BLaER1 treated with 17β-estradiol and CSF1 and Interleukin-3, amounts not matched to agents 10 nM and 100 nM (cell line): ENCODE measurements at regions not wholly inside any gene's neighbourhood (a gene's known extent, or its start where the extent isn't known, plus 50 kb on each side); places are given as distances from the start of the nearest gene placed in this dataset.

Experiments
- H3K27ac ChIP-seq, 11 experiments: shearing (Covaris generic); formaldehyde crosslinking; 2 replicates each; pipeline ENCODE4 v1.8.1; 2022
- H3K27me3 ChIP-seq, 11 experiments: shearing (Covaris generic); formaldehyde crosslinking; 2 replicates each; pipeline ENCODE4 v1.8.1; 2022
- H3K36me3 ChIP-seq, 11 experiments: shearing (Covaris generic); formaldehyde crosslinking; 2 replicates each; pipeline ENCODE4 v1.8.1; 2022
- H3K4me1 ChIP-seq, 10 experiments: shearing (Covaris generic); formaldehyde crosslinking; 2 replicates each; pipeline ENCODE4 v1.8.1; 2022
- H3K4me2 ChIP-seq, 11 experiments: shearing (Covaris generic); formaldehyde crosslinking; 2 replicates each; pipeline ENCODE4 v1.8.1; 2022
- H3K4me3 ChIP-seq, 10 experiments: shearing (Covaris generic); formaldehyde crosslinking; 2 replicates each; pipeline ENCODE4 v1.8.1; 2022
- H3K9ac ChIP-seq, 11 experiments: shearing (Covaris generic); formaldehyde crosslinking; 2 replicates each; pipeline ENCODE4 v1.8.1; 2022
- H3K9me3 ChIP-seq, 11 experiments: shearing (Covaris generic); formaldehyde crosslinking; replicated peaks in 1 of 11; 2 replicates each; pipeline ENCODE4 v1.8.1; 2022
- H4K20me1 ChIP-seq, 11 experiments: shearing (Covaris generic); formaldehyde crosslinking; 2 replicates each; pipeline ENCODE4 v1.8.1; 2022
- Cebpa-rat ChIP-seq, 11 experiments: shearing (Covaris generic); IDR thresholded peaks; 2 replicates each; pipeline ENCODE4 v1.8.1; 2022

DNA sequence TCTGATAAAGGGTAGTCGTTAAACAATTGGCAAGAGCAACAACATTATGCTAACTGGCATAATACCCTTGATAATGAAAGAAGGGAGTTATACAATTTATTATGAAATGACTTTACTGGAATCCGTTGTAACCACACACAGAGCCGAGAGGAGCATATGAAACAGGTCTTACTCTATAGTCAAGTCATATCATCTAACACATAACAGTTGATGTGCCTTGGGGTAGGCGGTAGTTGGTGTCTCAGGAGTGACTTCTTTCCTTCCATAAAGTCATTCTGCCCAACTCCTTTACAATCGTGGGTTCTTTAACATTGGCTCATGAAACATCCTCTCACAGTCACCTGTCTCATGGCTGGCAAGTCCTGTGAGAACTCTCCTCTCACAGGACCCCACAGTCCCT lies 225.2 kb downstream of the LTN1 start:
- Histone ChIP-seq H3K4me3 (no peak overlapping the region), H3K27me3 (no peaks in the 10 kb centered on the region), H3K9ac (no peak overlapping the region), H4K20me1 (no peaks in the 10 kb centered on the region), H3K4me1 (peaks cover 0 to 7% (median 4%) of the 10 kb centered on the region in 10 experiments; a peak in 7 of 20 replicates), H3K9me3 (peaks cover 14 to 27% (median 22%) of the 10 kb centered on the region in 11 experiments; a peak in 20 of 22 replicates), H3K27ac (no peak overlapping the region), H3K36me3 (no peaks in the 10 kb centered on the region), H3K4me2 (no peak overlapping the region)
- no peak for TF ChIP-seq Cebpa-rat (IDR thresholded peaks at IDR 0.05)

DNA sequence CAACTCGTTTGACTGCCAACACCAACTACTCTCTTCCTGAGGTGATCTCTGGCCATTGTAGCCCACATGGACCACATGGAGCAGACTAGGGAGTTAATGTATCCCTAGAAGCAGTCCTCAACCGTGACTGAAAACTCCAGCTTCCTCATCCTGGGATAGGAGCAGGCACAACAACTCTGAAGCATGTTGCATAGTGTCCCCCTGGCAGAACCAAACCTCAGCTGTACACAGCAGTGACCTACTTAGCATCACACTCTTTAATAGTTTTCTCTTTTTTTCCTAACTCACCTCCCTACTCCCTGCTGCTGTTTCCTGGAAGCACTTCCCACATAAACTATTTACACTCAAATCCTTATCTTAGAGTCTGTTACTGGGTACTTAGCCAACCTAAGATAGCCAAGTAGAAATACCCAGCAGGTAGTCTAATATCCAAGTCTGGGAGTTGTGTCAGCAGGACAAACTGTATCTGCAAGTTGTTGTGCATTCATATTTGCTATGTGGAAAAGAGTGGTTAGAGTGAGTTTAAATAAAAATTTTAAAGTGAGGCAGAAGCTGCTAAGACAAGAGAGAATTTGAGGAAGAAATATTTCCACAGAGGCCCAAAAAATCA lies 228.8 kb downstream of the LTN1 start:
- H3K27ac ChIP-seq: no peak overlapping the region
- no peak for TF ChIP-seq Cebpa-rat (IDR thresholded peaks at IDR 0.05)
- H3K9me3 ChIP-seq: peaks cover 28 to 43% (median 34%) of the 10 kb centered on the region in 11 experiments
- no peak overlapping the region for H3K4me3 ChIP-seq
- H3K27me3 ChIP-seq: no peaks in the 10 kb centered on the region
- no peak overlapping the region for H3K4me2 ChIP-seq
- H3K9ac ChIP-seq: no peak overlapping the region
- no peaks in the 10 kb centered on the region for H3K36me3 ChIP-seq
- H4K20me1 ChIP-seq: no peaks in the 10 kb centered on the region
- peaks cover 0 to 8% (median 5%) of the 10 kb centered on the region in 10 experiments; a peak in 7 of 20 replicates for H3K4me1 ChIP-seq

DNA sequence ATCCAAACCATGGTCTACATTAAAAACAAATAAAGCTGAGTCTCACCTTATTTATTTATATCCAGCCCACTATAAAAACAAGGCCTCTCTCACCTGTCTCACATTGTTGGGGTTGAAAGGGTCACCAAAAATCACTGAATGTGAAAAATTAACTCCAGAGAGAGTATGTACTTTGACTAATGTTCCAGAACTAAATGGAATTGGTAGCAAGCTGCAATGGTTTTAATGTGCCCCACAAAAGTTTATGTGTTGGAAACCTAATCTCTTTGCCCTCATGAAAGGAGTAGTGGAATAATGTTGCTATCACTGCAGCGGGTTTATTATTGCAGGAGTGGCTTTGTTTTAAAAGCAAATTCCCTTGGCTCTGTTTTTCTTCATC lies 230.3 kb downstream of the LTN1 start:
- Histone ChIP-seq H3K9ac (no peak overlapping the region), H3K4me3 (no peak overlapping the region), H3K27me3 (no peaks in the 10 kb centered on the region), H3K9me3 (peaks cover 26 to 43% (median 34%) of the 10 kb centered on the region in 11 experiments), H3K4me2 (peak overlapping the region in 3 of 11 experiments; percentile 2 to 30 (median 19); a peak in 2 of 22 replicates), H4K20me1 (no peaks in the 10 kb centered on the region), H3K4me1 (peaks cover 0 to 8% (median 5%) of the 10 kb centered on the region in 10 experiments; a peak in 7 of 20 replicates), H3K36me3 (no peaks in the 10 kb centered on the region), H3K27ac (no peak overlapping the region)
- no peak for TF ChIP-seq Cebpa-rat (IDR thresholded peaks at IDR 0.05)

DNA sequence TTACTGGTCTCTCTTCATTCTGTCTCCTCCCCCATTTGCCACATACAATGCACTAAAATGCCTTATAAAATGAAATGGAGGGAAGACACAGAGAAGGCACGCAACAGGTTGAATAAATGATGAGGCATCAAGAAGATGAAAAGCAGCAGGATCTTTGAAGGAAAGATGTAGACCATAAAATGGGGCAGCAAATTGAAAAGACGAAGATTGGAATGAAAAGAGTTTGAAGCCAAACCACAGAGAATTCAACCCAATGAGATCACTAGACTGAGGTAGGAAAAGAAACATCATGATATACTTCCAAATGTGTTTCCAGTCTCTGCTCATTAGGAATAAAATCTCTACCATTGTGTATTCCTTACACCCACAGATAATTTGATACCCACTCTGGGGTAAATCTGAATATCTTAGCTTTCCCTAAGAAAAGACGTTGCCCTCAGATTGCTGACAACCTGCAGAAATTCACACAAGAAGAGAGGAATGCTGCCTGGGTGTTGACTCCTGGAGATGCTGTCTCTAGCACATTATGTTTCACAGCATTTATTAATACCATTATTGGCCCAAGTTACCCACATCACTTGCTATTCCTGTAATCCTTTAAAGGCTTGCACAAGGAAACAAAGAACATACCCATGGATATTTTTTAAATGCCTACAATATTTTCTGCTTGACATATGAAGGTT lies 230.9 kb downstream of the LTN1 start:
- Histone ChIP-seq H3K4me1 (peaks cover 0 to 8% (median 5%) of the 10 kb centered on the region in 10 experiments; a peak in 7 of 20 replicates), H3K36me3 (no peaks in the 10 kb centered on the region), H3K9ac (no peak overlapping the region), H3K4me3 (no peak overlapping the region), H3K27me3 (no peaks in the 10 kb centered on the region), H3K27ac (no peak overlapping the region), H3K4me2 (no peak overlapping the region), H3K9me3 (peaks cover 22 to 38% (median 31%) of the 10 kb centered on the region in 11 experiments), H4K20me1 (no peaks in the 10 kb centered on the region)
- TF ChIP-seq Cebpa-rat (IDR thresholded peaks at IDR 0.05): no peak

DNA sequence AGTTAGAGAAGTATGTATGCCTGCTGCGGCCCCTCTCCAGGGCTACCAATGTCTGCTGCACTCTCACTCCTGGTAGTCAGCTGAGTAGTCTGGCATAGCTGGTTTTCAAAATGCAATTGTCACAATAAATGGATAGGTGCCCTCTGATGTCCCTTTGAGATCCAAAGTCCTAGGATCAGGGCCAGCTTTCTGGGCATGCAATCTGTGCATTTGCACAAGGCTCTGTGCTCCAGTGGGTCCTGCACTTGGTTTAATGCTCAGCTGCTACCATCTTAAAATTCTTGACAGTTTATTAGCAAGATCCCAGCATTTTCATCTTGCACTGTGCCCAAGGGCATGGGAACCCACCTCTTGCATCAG lies 233.8 kb downstream of the LTN1 start:
- no peak overlapping the region for H3K4me3 ChIP-seq
- H3K4me1 ChIP-seq: peaks cover 0 to 8% (median 5%) of the 10 kb centered on the region in 10 experiments; a peak in 7 of 20 replicates
- H3K4me2 ChIP-seq: no peak overlapping the region
- no peak overlapping the region for H3K27ac ChIP-seq
- H3K27me3 ChIP-seq: no peaks in the 10 kb centered on the region
- H3K9ac ChIP-seq: no peak overlapping the region
- no peak for TF ChIP-seq Cebpa-rat (IDR thresholded peaks at IDR 0.05)
- no peaks in the 10 kb centered on the region for H4K20me1 ChIP-seq
- peaks cover 9 to 18% (median 15%) of the 10 kb centered on the region in 11 experiments; a peak in 21 of 22 replicates for H3K9me3 ChIP-seq
- no peaks in the 10 kb centered on the region for H3K36me3 ChIP-seq

DNA sequence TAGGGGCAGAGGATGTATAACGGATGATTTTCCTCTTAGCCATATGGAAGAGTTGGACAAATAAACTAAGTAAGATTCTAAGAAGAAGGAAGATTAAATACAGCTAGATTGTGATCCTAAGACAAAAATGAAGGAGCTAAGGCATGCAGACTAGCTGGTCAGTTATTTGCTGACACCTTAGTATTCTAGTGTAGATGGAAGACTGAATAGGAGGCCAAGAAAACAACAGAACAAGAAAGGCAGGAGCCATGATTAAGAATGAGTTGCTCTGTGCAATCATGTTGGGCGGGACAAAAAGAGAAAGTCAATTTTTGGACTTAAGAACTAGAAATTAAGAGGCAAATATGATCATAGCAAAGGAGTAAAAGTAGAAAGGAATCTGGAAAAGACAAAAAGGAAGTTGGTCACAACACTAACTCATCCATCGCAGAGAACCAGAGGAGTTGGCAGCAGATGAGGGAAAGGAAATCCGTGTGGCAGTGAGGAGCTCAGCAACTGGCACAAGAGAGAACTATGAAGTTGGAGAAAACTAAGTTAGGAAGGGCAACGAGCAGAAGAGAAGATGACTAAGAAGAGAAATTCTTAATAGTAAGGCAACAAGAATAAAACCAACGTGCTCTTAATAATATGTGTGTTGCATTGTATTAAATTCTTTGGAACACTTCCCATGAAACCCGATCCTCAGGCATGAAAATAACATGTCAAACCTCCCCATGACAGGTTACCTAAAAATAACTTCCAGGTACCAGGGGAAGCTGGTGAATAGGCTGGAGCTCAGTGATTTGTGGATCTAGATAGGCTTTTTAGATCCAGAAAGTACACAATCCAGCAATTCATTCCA lies 234.4 kb downstream of the LTN1 start:
- Histone ChIP-seq H3K4me3 (no peak overlapping the region), H3K27ac (no peak overlapping the region), H3K4me2 (no peak overlapping the region), H3K27me3 (no peaks in the 10 kb centered on the region), H3K9me3 (peaks cover 9 to 18% (median 15%) of the 10 kb centered on the region in 11 experiments; a peak in 21 of 22 replicates), H4K20me1 (no peaks in the 10 kb centered on the region), H3K4me1 (peaks cover 0 to 8% (median 5%) of the 10 kb centered on the region in 10 experiments; a peak in 7 of 20 replicates), H3K9ac (no peak overlapping the region), H3K36me3 (no peaks in the 10 kb centered on the region)
- TF ChIP-seq Cebpa-rat (IDR thresholded peaks at IDR 0.05): no peak

DNA sequence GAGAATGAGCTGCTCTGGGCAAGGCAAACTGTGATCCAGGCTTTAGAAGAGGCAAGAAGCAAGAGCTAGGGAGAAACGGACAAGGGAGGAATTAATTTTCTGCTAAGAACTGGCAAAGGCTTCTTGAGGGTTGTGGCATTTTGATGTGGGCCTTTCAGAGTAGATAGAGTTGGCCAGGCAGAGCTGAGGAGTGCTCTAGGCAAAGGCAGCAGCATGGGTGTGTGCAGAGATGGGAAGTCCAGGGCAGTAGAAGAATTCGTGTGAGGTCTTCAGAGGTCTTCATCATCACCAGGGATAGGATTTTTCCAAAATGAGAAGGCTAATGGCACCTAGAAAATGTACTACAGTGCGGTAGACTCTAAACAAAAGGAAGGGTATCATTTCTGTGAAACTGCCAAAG lies 237.8 kb downstream of the LTN1 start:
- Histone ChIP-seq H3K27me3 (no peaks in the 10 kb centered on the region), H3K36me3 (no peaks in the 10 kb centered on the region), H4K20me1 (no peaks in the 10 kb centered on the region), H3K27ac (no peak overlapping the region), H3K4me1 (no peaks in the 10 kb centered on the region), H3K9ac (no peak overlapping the region), H3K4me2 (no peak overlapping the region), H3K4me3 (no peak overlapping the region), H3K9me3 (peaks cover 6 to 12% (median 10%) of the 10 kb centered on the region in 11 experiments; a peak in 21 of 22 replicates)
- no peak for TF ChIP-seq Cebpa-rat (IDR thresholded peaks at IDR 0.05)

DNA sequence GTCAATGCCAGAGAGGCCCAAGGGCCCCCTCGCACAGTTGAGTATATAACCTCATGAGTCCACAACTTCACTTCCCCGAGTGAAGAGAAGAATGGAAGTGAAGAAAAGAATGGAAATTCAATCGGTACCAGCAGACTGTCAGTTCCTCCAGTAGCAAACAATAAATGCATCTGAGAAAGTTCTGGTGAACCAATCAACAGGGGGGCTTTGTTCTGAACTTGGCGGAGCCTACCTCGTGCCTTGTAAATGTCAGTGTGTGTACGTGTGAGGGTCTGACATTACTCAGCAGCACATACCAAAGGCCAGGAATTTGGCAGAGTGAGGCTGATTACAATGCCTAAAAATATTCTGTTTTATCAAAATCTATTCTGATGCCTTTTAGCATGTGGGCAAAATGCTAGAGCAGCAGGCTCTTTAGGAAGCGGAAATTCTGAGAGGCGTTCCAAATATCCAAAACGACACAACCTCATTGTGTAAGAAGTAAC lies 238.5 kb downstream of the LTN1 start:
- H4K20me1 ChIP-seq: no peaks in the 10 kb centered on the region
- H3K4me1 ChIP-seq: no peaks in the 10 kb centered on the region
- H3K36me3 ChIP-seq: no peaks in the 10 kb centered on the region
- H3K9me3 ChIP-seq: peaks cover 0 to 5% (median 3%) of the 10 kb centered on the region in 11 experiments; a peak in 10 of 22 replicates
- no peak for TF ChIP-seq Cebpa-rat (IDR thresholded peaks at IDR 0.05)
- H3K27ac ChIP-seq: no peak overlapping the region
- no peak overlapping the region for H3K4me3 ChIP-seq
- H3K9ac ChIP-seq: no peak overlapping the region
- no peaks in the 10 kb centered on the region for H3K27me3 ChIP-seq
- no peak overlapping the region for H3K4me2 ChIP-seq

DNA sequence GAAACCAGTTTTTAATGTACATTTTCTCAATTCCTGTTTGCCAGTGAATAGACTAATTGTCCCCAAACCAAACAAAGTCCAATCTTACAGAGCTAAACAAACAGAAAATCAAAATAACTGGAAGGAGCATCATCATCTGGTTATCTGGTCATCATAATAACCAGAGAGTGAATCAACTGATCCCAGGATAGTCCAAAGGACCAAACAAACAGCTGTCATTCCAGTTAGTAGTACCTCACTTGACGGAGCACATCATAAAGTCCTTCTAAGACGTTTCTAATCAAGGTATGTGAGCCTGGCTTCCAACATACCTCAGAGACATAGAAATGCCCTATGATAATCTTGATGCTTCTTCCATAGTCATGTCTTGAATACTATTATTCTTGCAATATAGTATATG lies 240.5 kb downstream of the LTN1 start:
- Histone ChIP-seq H3K27me3 (no peaks in the 10 kb centered on the region), H3K4me2 (no peak overlapping the region), H3K9me3 (no peaks in the 10 kb centered on the region), H3K27ac (no peak overlapping the region), H3K4me1 (no peaks in the 10 kb centered on the region), H4K20me1 (no peaks in the 10 kb centered on the region), H3K4me3 (no peak overlapping the region), H3K36me3 (no peaks in the 10 kb centered on the region), H3K9ac (no peak overlapping the region)
- no peak for TF ChIP-seq Cebpa-rat (IDR thresholded peaks at IDR 0.05)
